Gastrocnemius medialis (tissue), 4 donors: ENCODE measurements at regions not wholly inside any gene's neighbourhood (a gene's known extent, or its start where the extent isn't known, plus 50 kb on each side); places are given as distances from the start of the nearest gene placed in this dataset.
"Not testable (repeated sequence)": the region's sequence is repeated elsewhere in the genome, so short reads cannot be mapped to it uniquely, and the experiment has no call there.

Source experiments
- ATAC-seq, 2 donors: fragments of 150-250 bp; one replicate each; pipeline ENCODE4 v1.9.1; 2016
- DNase-seq, 2 donors: peaks; one replicate each; pipeline ENCODE4 v3.0.0-alpha.2; 2019
- H3K27ac ChIP-seq, 4 donors: fragments of 200-600 bp; sonication (generic); 1 replicate in 1 of 4; 2 replicates in 3 of 4; pipeline ENCODE4 v1.5.1; 2016 to 2018; ENCODE audit warnings: mild to moderate bottlenecking in 2 of 4, moderate library complexity in 1 of 4
- H3K27me3 ChIP-seq, 3 donors: fragments of 200-600 bp; sonication (generic) in 2 of 3; 1 replicate in 1 of 3; 2 replicates in 2 of 3; pipeline versions ENCODE4 v1.5.1 to v1.6.0; 2016 to 2019; ENCODE audit warnings: mild to moderate bottlenecking in 1 of 3, moderate library complexity in 1 of 3
- H3K36me3 ChIP-seq, 2 donors: fragments of 200-600 bp; sonication (generic) in 1 of 2; one replicate each; pipeline ENCODE4 v1.5.1; 2017 to 2018
- H3K4me1 ChIP-seq, 2 donors: fragments of 200-600 bp; sonication (generic) in 1 of 2; one replicate each; pipeline ENCODE4 v1.5.1; 2016 to 2017; ENCODE audit warnings: mild to moderate bottlenecking in 2 of 2
- H3K4me3 ChIP-seq, 4 donors: fragments of 200-600 bp; sonication (generic) in 3 of 4; 1 replicate in 1 of 4; 2 replicates in 3 of 4; pipeline ENCODE4 v1.5.1; 2016 to 2019; ENCODE audit warnings: mild to moderate bottlenecking in 2 of 4
- H3K9me3 ChIP-seq, 3 donors: fragments of 200-600 bp; sonication (generic) in 2 of 3; 1 replicate in 1 of 3; 2 replicates in 2 of 3; pipeline ENCODE4 v1.5.1; 2016 to 2019
- POLR2A ChIP-seq, 2 donors: fragments of 450-650 bp; IDR thresholded peaks; one replicate each; pipeline ENCODE4 v1.6.1; 2017; ENCODE audit warnings: antibody characterized with exemption in 2 of 2, mild to moderate bottlenecking in 2 of 2, moderate library complexity in 2 of 2
- in situ Hi-C, 4 donors: fragments of 200-750 bp; cut with MboI; loops; one replicate each; pipeline versions ENCODE4 v1.15.0 to v1.8.0; 2017; ENCODE audit warnings: low sequenced_read_pairs in 4 of 4
- intact Hi-C: fragments of 100-400 bp; cut with DNase I; formaldehyde crosslinking; loops from one replicate; pipeline ENCODE4 v1.15.1; 2023; ENCODE audit warnings: low total_unique reads
- TF ChIP-seq, protein P1 (sequence below), 5 experiments: fragments of 450-650 bp in 3 of 5; fragments of 200-600 bp in 2 of 5; sonication (generic) in 2 of 5; IDR thresholded peaks in 4 of 5; conservative IDR thresholded peaks in 1 of 5; 1 replicate in 4 of 5; 2 replicates in 1 of 5; pipeline ENCODE4 v1.5.1; 2016 to 2019; ENCODE audit warnings: antibody characterized with exemption in 5 of 5, mild to moderate bottlenecking in 3 of 5, moderate library complexity in 3 of 5

DNA sequence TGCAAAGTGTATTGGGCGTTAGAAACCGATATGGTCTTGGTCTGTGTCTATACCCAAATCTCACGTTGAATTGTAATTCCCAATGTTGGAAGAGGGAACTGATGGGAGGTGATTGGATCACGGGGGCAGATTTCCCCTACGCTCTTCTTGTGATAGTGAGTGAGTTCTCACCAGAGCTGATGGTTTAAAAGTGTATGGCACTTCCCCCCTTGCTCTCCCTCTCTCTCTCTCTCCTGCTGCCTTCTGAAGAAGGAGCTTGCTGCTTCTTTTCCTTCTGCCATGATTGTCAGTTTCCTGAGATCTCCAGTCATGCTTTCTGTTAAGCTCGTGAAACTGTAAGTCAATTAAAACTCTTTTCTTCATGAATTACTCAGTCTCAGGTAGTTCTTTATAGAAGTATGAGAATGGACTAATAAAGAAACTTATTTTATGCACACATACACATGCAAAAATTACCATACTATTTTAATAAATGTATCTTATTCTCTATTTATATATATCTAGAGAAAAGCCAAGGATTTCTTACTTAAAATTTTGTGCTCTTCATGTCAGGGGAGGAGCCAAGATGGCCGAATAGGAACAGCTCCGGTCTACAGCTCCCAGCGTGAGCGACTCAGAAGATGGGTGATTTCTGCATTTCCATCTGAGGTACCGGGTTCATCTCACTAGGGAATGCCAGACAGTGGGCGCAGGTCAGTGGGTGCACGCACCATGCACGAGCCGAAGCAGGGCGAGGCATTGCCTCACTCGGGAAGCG, 1891.0 kb upstream of the FLRT2 start:
- Histone ChIP-seq H3K9me3 (no peaks in the 10 kb centered on the region), H3K4me3 (no peak overlapping the region), H3K27ac (no peak overlapping the region), H3K27me3 (no peaks in the 10 kb centered on the region), H3K36me3 (no peaks in the 10 kb centered on the region), H3K4me1 (no peaks in the 10 kb centered on the region)
- DNase-seq: no peak
- no peak for ATAC-seq
- in situ Hi-C loops (no loop called here), intact Hi-C loops (no loop called here)
- TF ChIP-seq POLR2A (IDR thresholded peaks at IDR 0.05): no peak
- TF ChIP-seq, protein P1, sequence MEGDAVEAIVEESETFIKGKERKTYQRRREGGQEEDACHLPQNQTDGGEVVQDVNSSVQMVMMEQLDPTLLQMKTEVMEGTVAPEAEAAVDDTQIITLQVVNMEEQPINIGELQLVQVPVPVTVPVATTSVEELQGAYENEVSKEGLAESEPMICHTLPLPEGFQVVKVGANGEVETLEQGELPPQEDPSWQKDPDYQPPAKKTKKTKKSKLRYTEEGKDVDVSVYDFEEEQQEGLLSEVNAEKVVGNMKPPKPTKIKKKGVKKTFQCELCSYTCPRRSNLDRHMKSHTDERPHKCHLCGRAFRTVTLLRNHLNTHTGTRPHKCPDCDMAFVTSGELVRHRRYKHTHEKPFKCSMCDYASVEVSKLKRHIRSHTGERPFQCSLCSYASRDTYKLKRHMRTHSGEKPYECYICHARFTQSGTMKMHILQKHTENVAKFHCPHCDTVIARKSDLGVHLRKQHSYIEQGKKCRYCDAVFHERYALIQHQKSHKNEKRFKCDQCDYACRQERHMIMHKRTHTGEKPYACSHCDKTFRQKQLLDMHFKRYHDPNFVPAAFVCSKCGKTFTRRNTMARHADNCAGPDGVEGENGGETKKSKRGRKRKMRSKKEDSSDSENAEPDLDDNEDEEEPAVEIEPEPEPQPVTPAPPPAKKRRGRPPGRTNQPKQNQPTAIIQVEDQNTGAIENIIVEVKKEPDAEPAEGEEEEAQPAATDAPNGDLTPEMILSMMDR (IDR thresholded peaks at IDR 0.05 in 4 of 5, conservative IDR thresholded peaks at IDR 0.05 in 1 of 5): no peak

DNA sequence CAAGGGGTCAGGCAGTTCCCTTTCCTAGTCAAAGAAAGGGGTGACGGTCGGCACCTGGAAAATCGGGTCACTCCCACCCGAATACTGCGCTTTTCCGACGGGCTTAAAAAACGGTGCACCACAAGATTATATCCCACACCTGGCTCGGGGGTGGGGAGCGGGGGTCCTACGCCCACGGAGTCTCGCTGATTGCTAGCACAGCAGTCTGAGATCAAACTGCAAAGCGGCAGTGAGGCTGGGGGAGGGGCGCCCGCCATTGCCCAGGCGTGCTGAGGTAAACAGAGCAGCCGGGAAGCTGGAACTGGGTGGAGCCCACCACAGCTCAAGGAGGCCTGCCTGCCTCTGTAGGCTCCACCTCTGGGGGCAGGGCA, 1890.5 kb upstream of the FLRT2 start:
- H3K4me3 ChIP-seq, ATAC-seq, intact Hi-C loops, H3K4me1 ChIP-seq, in situ Hi-C loops, H3K27ac ChIP-seq, H3K9me3 ChIP-seq, H3K36me3 ChIP-seq, H3K27me3 ChIP-seq, DNase-seq: not testable (repeated sequence)

DNA sequence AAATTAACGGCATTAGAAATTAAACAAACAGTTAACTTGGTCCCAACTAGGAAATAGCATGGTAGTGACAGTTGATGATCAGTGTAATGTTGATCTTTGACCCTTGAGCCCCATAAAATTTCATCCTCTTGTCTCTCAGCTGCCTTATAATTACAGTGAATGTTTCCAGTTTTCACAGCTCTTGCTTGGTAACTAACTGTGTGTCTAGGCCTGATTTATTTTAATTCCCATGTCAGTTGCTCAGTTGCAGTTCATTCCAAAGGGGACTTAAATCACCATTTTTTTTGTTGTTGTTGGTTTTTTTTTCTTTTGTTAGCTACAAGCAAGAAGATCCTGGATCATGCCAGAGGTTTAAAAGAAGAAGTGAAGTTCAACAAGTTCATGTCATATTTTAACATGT, 1883.7 kb upstream of the FLRT2 start:
- no peak for ATAC-seq

DNA sequence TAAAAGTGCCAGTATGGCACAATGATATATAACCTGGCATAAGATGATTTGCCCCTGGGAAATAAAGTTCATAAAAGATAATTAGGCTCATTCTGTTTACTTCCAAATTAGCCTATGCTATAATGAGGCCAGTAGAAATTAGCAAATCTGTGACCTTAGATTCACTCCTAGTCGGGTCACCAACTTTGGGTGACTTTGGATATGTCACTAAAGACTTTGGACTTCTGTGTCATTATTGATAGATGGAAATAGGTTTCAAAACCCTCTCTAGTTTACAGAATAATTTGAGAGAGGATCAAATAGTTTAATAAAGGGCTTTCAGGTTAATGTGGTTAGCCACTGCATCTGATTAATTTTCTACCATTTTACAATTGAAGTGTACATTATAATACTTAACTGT, 1869.3 kb upstream of the FLRT2 start:
- Histone ChIP-seq H3K27me3 (no peaks in the 10 kb centered on the region), H3K36me3 (no peaks in the 10 kb centered on the region), H3K4me3 (no peak overlapping the region), H3K27ac (no peak overlapping the region), H3K4me1 (no peaks in the 10 kb centered on the region), H3K9me3 (no peaks in the 10 kb centered on the region)
- in situ Hi-C loops (no loop called here), intact Hi-C loops (no loop called here)
- no peak for DNase-seq
- TF ChIP-seq, protein P1 (IDR thresholded peaks at IDR 0.05 in 4 of 5, conservative IDR thresholded peaks at IDR 0.05 in 1 of 5): no peak
- no peak for TF ChIP-seq POLR2A (IDR thresholded peaks at IDR 0.05)
- no peak for ATAC-seq

More for the DNA sequence above, 1883.7 kb upstream of the FLRT2 start:
- Histone ChIP-seq H3K9me3 (no peaks in the 10 kb centered on the region), H3K4me3 (no peak overlapping the region), H3K27ac (no peak overlapping the region), H3K4me1 (no peaks in the 10 kb centered on the region), H3K27me3 (no peaks in the 10 kb centered on the region), H3K36me3 (no peaks in the 10 kb centered on the region)
- intact Hi-C loops: no loop called here
- no peak for DNase-seq
- TF ChIP-seq POLR2A (IDR thresholded peaks at IDR 0.05): no peak
- TF ChIP-seq, protein P1 (IDR thresholded peaks at IDR 0.05 in 4 of 5, conservative IDR thresholded peaks at IDR 0.05 in 1 of 5): no peak
- in situ Hi-C loops: no loop called here

DNA sequence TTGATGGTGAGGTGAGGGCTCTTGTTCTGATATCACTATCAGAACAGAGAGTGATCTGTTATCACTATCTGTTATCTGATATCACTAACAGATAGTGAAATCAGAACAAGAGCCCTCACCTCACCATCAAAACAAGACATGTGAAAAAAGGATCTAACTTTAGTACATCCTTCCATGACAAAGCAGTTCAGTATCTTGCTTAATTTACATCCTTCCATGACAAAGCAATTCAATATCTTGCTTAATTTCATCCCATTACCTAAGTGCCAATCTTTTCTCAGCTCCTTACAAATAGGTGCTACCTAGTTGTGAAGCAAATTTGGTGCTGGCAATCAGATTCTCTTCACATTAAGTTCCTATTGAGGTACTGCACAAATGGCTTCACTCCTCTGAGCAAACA, 1865.6 kb upstream of the FLRT2 start:
- intact Hi-C loops (no loop called here), in situ Hi-C loops (no loop called here)
- Histone ChIP-seq H3K4me1 (no peaks in the 10 kb centered on the region), H3K9me3 (no peaks in the 10 kb centered on the region), H3K27me3 (no peaks in the 10 kb centered on the region), H3K4me3 (no peak overlapping the region), H3K36me3 (no peaks in the 10 kb centered on the region), H3K27ac (no peak overlapping the region)
- DNase-seq: no peak
- TF ChIP-seq, protein P1 (IDR thresholded peaks at IDR 0.05 in 4 of 5, conservative IDR thresholded peaks at IDR 0.05 in 1 of 5): no peak
- no peak for ATAC-seq
